ENCODE measurements at regions not wholly inside any gene's neighbourhood (a gene's known extent, or its start where the extent isn't known, plus 50 kb on each side); places are given as distances from the start of the nearest gene placed in this dataset.

DNA sequence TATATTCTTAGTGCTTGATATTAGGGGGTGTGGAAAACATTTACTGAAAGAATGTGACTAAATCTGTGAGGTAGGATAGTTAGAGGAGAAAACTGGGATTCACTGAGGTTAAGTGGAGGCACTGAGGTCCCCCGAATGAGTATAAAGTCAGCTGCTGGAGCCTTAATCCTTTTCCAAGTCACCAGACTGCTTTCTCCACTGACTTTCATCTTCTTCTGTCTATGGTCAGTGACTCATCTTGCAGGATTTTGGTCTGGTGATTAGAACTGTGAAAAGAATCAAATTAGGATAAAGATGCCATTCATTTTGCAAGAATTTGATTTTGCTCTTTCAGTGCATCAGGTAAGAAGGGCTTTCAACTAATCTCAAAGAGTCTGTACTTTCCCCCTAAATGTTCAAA, 89.3 kb upstream of the ALDH1A1 start:
- H3K27ac ChIP-seq = no peak overlapping the region

DNA sequence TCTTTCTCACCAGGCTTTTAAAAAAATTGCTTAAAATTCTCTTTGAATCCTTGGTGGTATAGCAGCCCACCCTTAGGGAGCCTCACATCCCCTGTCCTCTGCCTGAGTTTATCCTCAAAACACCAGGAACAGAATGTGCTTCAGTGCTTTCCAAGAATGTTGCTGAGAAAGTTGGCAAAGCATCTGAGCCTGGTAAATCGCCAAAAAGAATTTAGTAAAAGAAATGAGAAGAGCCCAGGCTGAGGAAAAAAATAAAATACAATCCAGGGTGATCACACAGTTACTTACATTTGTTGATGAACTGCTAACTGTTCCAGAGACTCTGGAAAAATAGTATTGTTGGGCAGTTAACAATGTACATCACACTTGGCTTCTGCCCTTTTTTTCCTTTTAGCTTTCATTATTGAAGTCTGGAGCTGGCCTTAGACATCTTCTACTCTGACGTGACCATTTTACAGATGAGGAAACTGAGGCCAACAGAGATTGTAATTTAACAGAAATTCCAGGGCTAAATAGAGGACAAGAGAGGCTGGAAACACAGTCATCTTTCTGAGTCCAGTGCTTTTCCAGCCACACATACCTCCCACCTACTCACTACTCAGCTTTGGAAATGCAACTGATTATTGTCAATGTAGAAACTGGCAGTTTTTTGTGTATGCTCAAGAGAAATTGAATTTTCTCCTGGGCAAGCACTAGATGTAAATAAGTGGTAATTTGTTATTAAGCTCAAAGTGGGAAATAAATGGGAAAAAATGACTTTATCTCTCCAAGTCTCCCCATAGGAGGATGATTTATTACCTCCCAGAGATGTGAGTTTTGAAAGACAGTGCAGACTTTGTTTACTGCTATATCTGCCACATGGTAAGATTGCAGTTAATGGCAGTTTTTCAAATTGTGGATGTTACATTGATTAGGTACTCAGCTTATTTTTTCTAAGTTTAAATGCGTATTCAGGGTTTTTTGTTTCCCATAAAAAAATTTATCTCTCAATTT, 86.7 kb upstream of the ALDH1A1 start:
- TF ChIP-seq, protein P1, sequence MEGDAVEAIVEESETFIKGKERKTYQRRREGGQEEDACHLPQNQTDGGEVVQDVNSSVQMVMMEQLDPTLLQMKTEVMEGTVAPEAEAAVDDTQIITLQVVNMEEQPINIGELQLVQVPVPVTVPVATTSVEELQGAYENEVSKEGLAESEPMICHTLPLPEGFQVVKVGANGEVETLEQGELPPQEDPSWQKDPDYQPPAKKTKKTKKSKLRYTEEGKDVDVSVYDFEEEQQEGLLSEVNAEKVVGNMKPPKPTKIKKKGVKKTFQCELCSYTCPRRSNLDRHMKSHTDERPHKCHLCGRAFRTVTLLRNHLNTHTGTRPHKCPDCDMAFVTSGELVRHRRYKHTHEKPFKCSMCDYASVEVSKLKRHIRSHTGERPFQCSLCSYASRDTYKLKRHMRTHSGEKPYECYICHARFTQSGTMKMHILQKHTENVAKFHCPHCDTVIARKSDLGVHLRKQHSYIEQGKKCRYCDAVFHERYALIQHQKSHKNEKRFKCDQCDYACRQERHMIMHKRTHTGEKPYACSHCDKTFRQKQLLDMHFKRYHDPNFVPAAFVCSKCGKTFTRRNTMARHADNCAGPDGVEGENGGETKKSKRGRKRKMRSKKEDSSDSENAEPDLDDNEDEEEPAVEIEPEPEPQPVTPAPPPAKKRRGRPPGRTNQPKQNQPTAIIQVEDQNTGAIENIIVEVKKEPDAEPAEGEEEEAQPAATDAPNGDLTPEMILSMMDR (IDR thresholded peaks at IDR 0.05) = no peak
- DNase-seq (ENCODE audit: low spot score) = no peak
- Histone ChIP-seq H3K4me3 (peak overlapping the region; percentile 36), H3K27ac (peak overlapping the region; percentile 86 to 90)

More for the DNA sequence above, 89.3 kb upstream of the ALDH1A1 start:
- TF ChIP-seq, protein P1 (IDR thresholded peaks at IDR 0.05) = no peak
- no peak overlapping the region for H3K4me3 ChIP-seq
- no peak for DNase-seq (ENCODE audit: low spot score)

DNA sequence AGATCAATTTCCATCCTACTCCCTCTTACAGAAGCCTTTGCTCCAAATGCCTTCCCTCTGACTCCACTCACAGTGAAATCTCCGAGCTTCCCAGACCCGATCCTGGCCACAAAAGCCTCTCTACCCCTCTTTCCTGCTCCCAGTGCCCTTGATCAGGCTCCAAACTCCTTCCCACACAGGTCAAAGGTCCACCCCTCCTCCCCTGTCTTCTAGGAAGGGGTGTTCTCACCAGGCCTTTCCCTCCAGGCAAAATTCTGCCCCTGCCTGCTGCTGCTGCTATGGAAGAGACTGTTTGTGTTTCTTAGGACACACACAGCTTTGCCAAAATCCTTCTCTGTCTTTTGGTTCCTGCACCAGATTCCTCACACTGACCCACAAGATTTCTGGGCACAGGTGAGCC, 85.8 kb upstream of the ALDH1A1 start:
- peak; percentile 81 for DNase-seq (ENCODE audit: low spot score)
- TF ChIP-seq, protein P1 (IDR thresholded peaks at IDR 0.05) = no peak
- Histone ChIP-seq H3K27ac (peak overlapping the region; percentile 86 to 90), H3K4me3 (peak overlapping the region; percentile 36)

DNA sequence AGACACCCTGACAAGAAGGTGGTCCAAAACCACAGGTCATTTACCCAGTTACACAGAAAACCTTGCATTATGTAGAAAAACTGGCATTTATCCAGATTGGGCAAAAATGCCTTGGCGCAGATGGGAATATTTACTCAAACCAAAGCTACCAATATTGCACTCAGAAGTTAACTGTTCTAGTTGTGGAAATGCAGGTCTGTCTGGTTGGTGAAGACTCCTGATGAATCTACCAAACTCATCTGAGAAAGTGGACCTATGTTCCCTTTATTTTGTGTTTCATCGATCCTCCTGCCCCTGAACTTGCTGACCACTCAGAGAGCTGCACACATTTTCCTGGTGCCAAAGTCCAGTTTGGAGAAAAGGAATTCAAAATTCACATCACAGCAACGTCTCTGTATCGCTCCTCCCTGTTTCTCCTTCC, 85.2 kb upstream of the ALDH1A1 start:
- Histone ChIP-seq H3K4me3 (peak overlapping the region; percentile 36), H3K27ac (peak overlapping the region; percentile 86 to 90)
- DNase-seq (ENCODE audit: low spot score) = no peak
- TF ChIP-seq, protein P1 (IDR thresholded peaks at IDR 0.05) = no peak

DNA sequence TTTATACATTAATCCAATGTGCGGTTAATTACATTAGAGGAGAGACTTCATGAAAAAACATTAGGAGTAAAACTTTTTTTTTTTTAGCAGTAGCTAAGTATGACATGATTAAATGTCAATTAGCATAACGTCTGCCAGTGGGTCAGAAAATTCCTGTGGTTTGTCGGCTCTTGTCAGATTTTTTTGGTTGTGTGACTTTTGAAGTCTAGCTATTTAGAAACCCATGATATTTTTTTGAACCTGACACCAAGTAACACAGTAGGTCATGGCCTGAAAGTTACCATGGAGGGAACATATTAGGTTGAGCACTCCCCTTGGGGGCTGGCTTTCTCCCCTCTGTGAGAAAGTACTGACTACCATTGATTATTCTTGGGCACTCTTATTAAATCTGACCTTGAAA, 84.8 kb upstream of the ALDH1A1 start:
- DNase-seq (ENCODE audit: low spot score) = no peak
- Histone ChIP-seq H3K27ac (peak overlapping the region in 1 of 2 donors; percentile 86), H3K4me3 (no peak overlapping the region)
- TF ChIP-seq, protein P1 (IDR thresholded peaks at IDR 0.05) = no peak

DNA sequence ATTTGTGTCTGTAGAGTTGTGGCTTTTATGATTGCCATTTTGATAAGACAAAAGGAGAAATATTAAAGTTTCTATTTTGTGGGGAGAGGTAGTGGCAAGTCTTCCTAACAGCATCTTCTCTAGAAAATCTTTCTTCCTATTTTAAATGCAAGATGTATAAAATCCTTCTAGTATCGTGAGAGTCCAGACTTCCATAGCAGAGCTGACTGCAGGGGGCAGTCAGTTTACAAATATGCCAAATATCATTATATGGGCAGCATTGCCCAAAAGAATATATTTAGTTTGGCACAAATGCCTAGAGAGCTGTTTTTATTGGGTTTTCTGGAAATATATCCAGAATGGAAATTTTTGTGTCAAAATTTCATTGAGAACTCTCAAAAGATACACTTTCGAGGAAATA, 82.1 kb upstream of the ALDH1A1 start:
- H3K27ac ChIP-seq = no peak overlapping the region
- DNase-seq (ENCODE audit: low spot score) = no peak
- H3K4me3 ChIP-seq = no peak overlapping the region
- TF ChIP-seq, protein P1 (IDR thresholded peaks at IDR 0.05) = no peak

DNA sequence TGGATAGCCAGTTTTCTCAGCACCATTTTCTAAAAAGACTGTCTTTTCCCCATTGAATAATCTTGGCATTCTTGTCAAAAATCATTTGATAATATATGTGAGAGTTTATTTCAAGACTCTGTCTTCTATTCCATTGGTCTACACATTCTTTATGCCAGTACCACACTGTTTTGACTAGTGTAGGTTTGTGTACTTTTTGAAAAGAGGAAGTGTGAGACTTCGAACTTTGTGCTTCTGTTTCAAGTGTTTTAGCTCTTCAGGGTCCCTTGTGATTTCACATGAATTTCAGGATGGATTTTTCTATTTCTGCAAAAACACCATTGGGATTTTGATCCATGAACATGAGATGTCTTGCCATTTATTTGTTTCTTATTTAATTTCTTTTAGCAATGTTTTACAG, 78.5 kb upstream of the ALDH1A1 start:
- Histone ChIP-seq H3K4me3 (no peak overlapping the region), H3K27ac (no peak overlapping the region)
- no peak for DNase-seq (ENCODE audit: low spot score)
- TF ChIP-seq, protein P1 (IDR thresholded peaks at IDR 0.05) = no peak

Measured in coronary artery (tissue), 2 donors.